PC-3 (cell line): ENCODE measurements at regions not wholly inside any gene's neighbourhood (a gene's known extent, or its start where the extent isn't known, plus 50 kb on each side); places are given as distances from the start of the nearest gene placed in this dataset.
"Not testable (repeated sequence)": the region's sequence is repeated elsewhere in the genome, so short reads cannot be mapped to it uniquely, and the experiment has no call there.

Source experiments
- CTCF ChIP-seq: fragments of 300-600 bp; sonication (generic); conservative IDR thresholded peaks from 2 replicates; pipeline ENCODE4 v1.5.1; 2017; ENCODE audit warnings: antibody characterized with exemption, low read depth, mild to moderate bottlenecking, low read length
- EZH2 ChIP-seq: fragments of 300-600 bp; sonication (generic); IDR thresholded peaks from one replicate; pipeline ENCODE4 v1.6.1; 2017; ENCODE audit warnings: antibody characterized with exemption, mild to moderate bottlenecking, low read length; ENCODE audit not compliant: unreplicated experiment
- EZH2phosphoT487 ChIP-seq: fragments of 300-600 bp; sonication (generic); IDR thresholded peaks from 2 replicates; pipeline ENCODE4 v1.6.1; 2018; ENCODE audit warnings: mild to moderate bottlenecking, antibody characterized with exemption, low read length, borderline replicate concordance

DNA sequence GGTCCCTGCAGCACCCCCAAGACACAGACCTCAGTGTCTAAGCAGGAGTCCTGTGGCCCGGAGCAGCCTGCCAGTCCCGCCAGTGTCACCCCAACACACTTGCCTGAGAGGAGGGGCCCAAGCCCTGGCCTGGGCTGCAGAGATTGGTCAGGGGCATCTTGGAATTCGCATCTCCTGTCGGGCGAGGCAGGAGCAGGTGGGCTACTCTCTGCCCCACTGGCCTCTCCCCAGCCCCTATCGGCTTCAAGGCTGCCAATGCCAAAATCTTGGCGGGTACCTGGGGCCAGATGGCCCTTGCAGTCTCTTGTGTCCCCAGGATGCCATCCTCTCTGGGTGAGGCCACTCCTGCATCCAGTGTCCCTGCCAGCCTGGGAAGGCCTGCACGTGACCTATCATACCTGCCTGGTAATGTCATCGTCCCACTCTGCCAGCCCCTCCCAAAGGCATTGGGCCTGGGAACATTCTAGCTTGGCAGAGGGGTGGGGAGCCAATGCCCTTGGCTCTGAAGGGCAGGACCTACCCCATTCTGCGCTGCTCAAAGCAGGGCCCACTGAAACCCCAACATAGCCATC, 304.6 kb downstream of the CCDC74A start:
- TF ChIP-seq CTCF, EZH2, EZH2phosphoT487: not testable (repeated sequence)
